PFSK-1 (cell line): ENCODE measurements at regions not wholly inside any gene's neighbourhood (a gene's known extent, or its start where the extent isn't known, plus 50 kb on each side); places are given as distances from the start of the nearest gene placed in this dataset.

Experiments
- FOXP2 ChIP-seq: optimal IDR thresholded peaks from 2 replicates; pipeline ENCODE3; 2011; ENCODE audit warnings: borderline replicate concordance, control low read depth, inconsistent platforms; ENCODE audit not compliant: insufficient read depth; ENCODE audit errors: extremely low read length, extremely low read depth
- POLR2AphosphoS5 ChIP-seq: IDR thresholded peaks from 2 replicates; pipeline ENCODE4 v1.6.1; 2012; ENCODE audit warnings: low read depth, mild to moderate bottlenecking, control low read depth, low read length, moderate library complexity
- REST ChIP-seq, 2 experiments: IDR thresholded peaks; 2 replicates each; pipeline versions ENCODE4 v1.6.1 to v1.8.0; 2011 to 2012; ENCODE audit warnings: low read depth in 2 of 2, low read length in 2 of 2, control low read depth in 1 of 2, inconsistent platforms in 1 of 2, mild to moderate bottlenecking in 1 of 2, moderate library complexity in 1 of 2; ENCODE audit not compliant: insufficient read depth in 1 of 2
- SIN3A ChIP-seq: IDR thresholded peaks from 2 replicates; pipeline ENCODE4 v1.6.1; 2012; ENCODE audit warnings: mild to moderate bottlenecking, low read length, moderate library complexity, borderline replicate concordance; ENCODE audit not compliant: insufficient read depth
- TAF1 ChIP-seq: IDR thresholded peaks from 2 replicates; pipeline ENCODE4 v1.6.1; 2012; ENCODE audit warnings: low read length, control low read depth, borderline replicate concordance; ENCODE audit not compliant: insufficient read depth

- TF ChIP-seq SIN3A, result no peak
- TF ChIP-seq FOXP2, result no peak
- TF ChIP-seq POLR2AphosphoS5, result no peak
- no peak for TF ChIP-seq REST (IDR thresholded peaks at IDR 0.05; ENCODE audit: insufficient read depth in 1 of 2, low read depth in 2 of 2, low read length in 2 of 2)
- TF ChIP-seq TAF1, result no peak
Measured at GRCh38 chr11:36792996-36793914, 195.2 kb upstream of the RAG2 start.

GRCh38 chr11:36791957-36792356 is 193.9 kb upstream of the RAG2 start:
- no peak for TF ChIP-seq SIN3A

GRCh38 chr11:36790526-36790925 is 192.5 kb upstream of the RAG2 start:
- TF ChIP-seq REST (IDR thresholded peaks at IDR 0.05; ENCODE audit: insufficient read depth in 1 of 2, low read depth in 2 of 2, low read length in 2 of 2), result no peak

GRCh38 chr11:36783808-36784207 is 185.8 kb upstream of the RAG2 start:
- no peak for TF ChIP-seq POLR2AphosphoS5
- no peak for TF ChIP-seq TAF1
- TF ChIP-seq FOXP2, result no peak
- no peak for TF ChIP-seq SIN3A
- no peak for TF ChIP-seq REST (IDR thresholded peaks at IDR 0.05; ENCODE audit: insufficient read depth in 1 of 2, low read depth in 2 of 2, low read length in 2 of 2)

- TF ChIP-seq TAF1, result no peak
- TF ChIP-seq POLR2AphosphoS5, result no peak
- TF ChIP-seq FOXP2, result no peak
- no peak for TF ChIP-seq SIN3A
- TF ChIP-seq REST (IDR thresholded peaks at IDR 0.05; ENCODE audit: insufficient read depth in 1 of 2, low read depth in 2 of 2, low read length in 2 of 2), result no peak
Measured at GRCh38 chr11:36779791-36780190, 181.8 kb upstream of the RAG2 start.
